Testis (tissue), 2 donors: ENCODE measurements at regions not wholly inside any gene's neighbourhood (a gene's known extent, or its start where the extent isn't known, plus 50 kb on each side); places are given as distances from the start of the nearest gene placed in this dataset.

Experiments
- CTCF ChIP-seq, 3 experiments: fragments of 450-650 bp in 2 of 3; fragments of 200-600 bp in 1 of 3; sonication (generic) in 1 of 3; IDR thresholded peaks; one replicate each; pipeline ENCODE4 v1.5.1; 2016 to 2019; ENCODE audit warnings: antibody characterized with exemption in 3 of 3, mild to moderate bottlenecking in 2 of 3, moderate library complexity in 1 of 3
- POLR2A ChIP-seq: fragments of 450-650 bp; IDR thresholded peaks from one replicate; pipeline ENCODE4 v1.6.1; 2017; ENCODE audit warnings: antibody characterized with exemption, mild to moderate bottlenecking, moderate library complexity

GRCh38 chr19:56987184-56987583, 132.6 kb upstream of the USP29 start:
- TF ChIP-seq CTCF (IDR thresholded peaks at IDR 0.05) (no peak), POLR2A (no peak)
